SK-N-MC (cell line): ENCODE measurements at regions not wholly inside any gene's neighbourhood (a gene's known extent, or its start where the extent isn't known, plus 50 kb on each side); places are given as distances from the start of the nearest gene placed in this dataset.

Experiments
- EZH2 ChIP-seq: fragments of 200-600 bp; sonication (generic); IDR thresholded peaks from one replicate; pipeline ENCODE4 v1.6.1; 2017; ENCODE audit warnings: antibody characterized with exemption
- POLR2AphosphoS5 ChIP-seq: IDR thresholded peaks from 2 replicates; pipeline ENCODE4 v1.6.1; 2012; ENCODE audit warnings: mild to moderate bottlenecking, low read depth, low read length, borderline replicate concordance

- TF ChIP-seq POLR2AphosphoS5 = no peak
- no peak for TF ChIP-seq EZH2
Measured at GRCh38 chr13:111905609-111905945, 161.4 kb upstream of the SOX1 start.
